ENCODE measurements at regions not wholly inside any gene's neighbourhood (a gene's known extent, or its start where the extent isn't known, plus 50 kb on each side); places are given as distances from the start of the nearest gene placed in this dataset.

DNA sequence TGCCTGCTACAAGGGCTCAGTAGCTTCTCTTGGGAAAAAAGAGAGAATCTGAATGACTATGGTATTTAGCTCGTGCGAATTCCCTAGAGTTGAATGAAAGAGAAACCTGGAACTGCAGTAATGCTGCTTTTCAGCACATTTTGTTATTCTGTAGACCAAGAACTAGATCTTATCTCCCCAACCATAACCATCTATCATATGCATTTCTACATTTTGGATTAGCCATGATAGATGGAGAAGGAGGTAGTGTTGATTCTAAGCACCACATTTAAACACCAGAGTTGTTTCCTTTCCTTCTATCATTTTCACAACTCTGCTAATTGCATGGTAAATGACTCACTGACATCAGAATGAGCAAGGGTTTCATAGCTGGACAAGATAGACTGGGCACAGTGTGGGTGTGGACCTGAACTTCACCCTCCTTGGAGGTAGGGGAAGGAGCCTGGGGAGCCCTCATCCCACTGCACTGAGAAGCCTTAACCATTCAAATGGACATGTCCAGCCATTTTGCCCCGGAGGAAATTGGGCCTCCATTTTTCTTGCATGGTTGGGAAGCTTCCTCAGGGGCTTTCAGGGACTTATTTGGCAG is 55.3 kb upstream of the BMPER start:
- TF ChIP-seq, protein P1, sequence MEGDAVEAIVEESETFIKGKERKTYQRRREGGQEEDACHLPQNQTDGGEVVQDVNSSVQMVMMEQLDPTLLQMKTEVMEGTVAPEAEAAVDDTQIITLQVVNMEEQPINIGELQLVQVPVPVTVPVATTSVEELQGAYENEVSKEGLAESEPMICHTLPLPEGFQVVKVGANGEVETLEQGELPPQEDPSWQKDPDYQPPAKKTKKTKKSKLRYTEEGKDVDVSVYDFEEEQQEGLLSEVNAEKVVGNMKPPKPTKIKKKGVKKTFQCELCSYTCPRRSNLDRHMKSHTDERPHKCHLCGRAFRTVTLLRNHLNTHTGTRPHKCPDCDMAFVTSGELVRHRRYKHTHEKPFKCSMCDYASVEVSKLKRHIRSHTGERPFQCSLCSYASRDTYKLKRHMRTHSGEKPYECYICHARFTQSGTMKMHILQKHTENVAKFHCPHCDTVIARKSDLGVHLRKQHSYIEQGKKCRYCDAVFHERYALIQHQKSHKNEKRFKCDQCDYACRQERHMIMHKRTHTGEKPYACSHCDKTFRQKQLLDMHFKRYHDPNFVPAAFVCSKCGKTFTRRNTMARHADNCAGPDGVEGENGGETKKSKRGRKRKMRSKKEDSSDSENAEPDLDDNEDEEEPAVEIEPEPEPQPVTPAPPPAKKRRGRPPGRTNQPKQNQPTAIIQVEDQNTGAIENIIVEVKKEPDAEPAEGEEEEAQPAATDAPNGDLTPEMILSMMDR (IDR thresholded peaks at IDR 0.05; ENCODE audit: low read depth, low read length) = no peak
- in situ Hi-C loops (cut with HindIII; ENCODE audit: low sequenced_read_pairs) = no loop called here
- no peak overlapping the region for H3K4me3 ChIP-seq (ENCODE audit: low read depth, low read length)
- DNase-seq (ENCODE audit: low read depth, low spot score) = no peak

DNA sequence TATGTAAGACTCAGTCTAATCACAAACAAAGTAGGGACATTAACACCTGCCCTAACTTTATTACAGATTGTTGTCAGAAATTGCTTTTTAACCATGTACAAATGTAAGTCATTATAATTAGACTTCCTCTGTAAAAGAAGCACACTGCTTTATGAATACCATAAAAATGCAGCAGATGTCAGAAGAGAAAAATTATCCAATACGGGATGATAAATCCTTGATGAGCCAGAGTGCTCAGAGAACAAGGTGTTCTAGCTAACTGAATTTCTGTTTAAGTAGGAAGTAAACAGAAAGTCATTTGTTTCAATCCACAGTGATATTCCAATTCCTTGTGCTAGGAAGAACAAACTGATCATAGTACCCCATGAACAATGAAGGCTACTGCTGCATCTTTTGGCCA is 54.6 kb upstream of the BMPER start:
- no peak for DNase-seq (ENCODE audit: low read depth, low spot score)
- in situ Hi-C loops (cut with HindIII; ENCODE audit: low sequenced_read_pairs) = no loop called here
- H3K4me3 ChIP-seq (ENCODE audit: low read depth, low read length) = no peak overlapping the region
- TF ChIP-seq, protein P1 (IDR thresholded peaks at IDR 0.05; ENCODE audit: low read depth, low read length) = no peak

DNA sequence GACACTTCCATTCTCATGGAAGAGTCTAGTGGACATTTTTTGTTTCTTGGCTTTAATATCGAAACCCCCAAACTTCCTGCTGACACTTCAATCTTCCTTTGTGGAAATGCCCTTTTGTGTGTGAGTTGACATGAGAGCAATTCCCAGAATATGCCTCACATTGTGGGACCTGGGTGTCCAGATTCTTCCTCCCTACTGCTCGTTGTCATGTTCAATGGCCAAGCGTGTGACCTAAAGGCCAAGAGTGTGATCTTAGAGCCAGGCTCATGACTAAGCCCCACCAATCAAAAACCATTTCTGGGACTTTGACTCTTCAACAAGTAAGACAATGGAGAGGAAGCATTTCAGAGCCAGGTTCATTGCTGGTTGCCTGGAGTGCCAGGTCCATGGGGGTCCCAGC is 52.5 kb upstream of the BMPER start:
- no peak overlapping the region for H3K4me3 ChIP-seq (ENCODE audit: low read depth, low read length)
- no peak for DNase-seq (ENCODE audit: low read depth, low spot score)
- in situ Hi-C loops (cut with HindIII; ENCODE audit: low sequenced_read_pairs) = no loop called here
- TF ChIP-seq, protein P1 (IDR thresholded peaks at IDR 0.05; ENCODE audit: low read depth, low read length) = no peak

DNA sequence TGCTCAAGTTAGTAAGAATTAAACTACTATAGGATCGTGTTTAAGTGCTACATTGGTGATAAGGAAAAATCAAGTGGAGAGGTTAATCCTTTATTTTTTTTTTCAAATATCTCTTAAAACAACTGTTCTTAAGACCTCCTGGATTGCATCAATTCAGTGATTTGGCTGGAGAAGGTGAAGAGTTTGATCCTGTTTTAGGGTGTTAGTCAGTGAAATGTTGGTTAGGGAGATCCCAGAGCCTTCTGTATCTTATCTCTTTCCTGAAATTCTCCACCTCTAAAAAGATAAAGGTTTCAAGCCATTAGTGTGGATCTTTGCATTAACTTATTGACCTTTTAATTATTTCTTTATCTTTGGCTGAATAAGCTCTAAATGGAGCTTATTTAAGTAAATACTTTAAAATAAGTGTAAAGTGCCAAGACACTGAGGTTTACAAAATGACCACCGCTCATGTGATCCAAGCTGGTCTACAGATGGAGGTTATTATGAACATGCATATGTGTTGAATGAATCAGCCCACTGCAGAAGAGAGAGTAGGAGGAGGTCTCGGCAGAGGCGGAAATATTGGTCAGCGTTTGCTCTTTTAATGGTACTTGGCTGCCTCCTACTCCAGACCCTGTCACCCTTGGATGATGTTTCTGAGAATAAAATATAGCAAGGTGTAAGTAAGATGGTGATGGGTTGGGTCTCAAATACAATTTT is 51.8 kb upstream of the BMPER start:
- TF ChIP-seq, protein P1 (IDR thresholded peaks at IDR 0.05; ENCODE audit: low read depth, low read length) = no peak
- peak; percentile 89 for DNase-seq (ENCODE audit: low read depth, low spot score)
- in situ Hi-C loops (cut with HindIII; ENCODE audit: low sequenced_read_pairs) = no loop called here
- no peak overlapping the region for H3K4me3 ChIP-seq (ENCODE audit: low read depth, low read length)

DNA sequence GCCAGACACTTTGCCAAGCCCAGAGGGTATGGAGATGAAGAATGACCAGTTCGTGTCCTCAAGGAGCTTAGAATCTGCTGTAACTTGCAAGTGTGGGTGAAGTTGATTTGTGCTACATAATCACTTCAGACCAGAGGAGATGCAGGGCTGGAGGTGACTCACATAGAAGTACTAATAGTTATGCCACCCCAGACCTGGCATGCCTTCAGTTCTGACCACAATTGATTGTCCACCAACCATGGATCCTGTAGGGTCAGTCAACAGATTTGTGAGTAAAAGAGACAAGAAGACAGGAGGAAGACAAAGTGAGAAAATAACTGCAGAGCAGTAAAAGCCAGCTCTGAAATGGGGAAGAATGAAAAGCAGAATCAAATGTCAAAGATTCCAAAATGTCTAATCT is 51.2 kb upstream of the BMPER start:
- in situ Hi-C loops (cut with HindIII; ENCODE audit: low sequenced_read_pairs) = no loop called here
- TF ChIP-seq, protein P1 (IDR thresholded peaks at IDR 0.05; ENCODE audit: low read depth, low read length) = no peak
- peak; percentile 84 for DNase-seq (ENCODE audit: low read depth, low spot score)
- H3K4me3 ChIP-seq (ENCODE audit: low read depth, low read length) = no peak overlapping the region

DNA sequence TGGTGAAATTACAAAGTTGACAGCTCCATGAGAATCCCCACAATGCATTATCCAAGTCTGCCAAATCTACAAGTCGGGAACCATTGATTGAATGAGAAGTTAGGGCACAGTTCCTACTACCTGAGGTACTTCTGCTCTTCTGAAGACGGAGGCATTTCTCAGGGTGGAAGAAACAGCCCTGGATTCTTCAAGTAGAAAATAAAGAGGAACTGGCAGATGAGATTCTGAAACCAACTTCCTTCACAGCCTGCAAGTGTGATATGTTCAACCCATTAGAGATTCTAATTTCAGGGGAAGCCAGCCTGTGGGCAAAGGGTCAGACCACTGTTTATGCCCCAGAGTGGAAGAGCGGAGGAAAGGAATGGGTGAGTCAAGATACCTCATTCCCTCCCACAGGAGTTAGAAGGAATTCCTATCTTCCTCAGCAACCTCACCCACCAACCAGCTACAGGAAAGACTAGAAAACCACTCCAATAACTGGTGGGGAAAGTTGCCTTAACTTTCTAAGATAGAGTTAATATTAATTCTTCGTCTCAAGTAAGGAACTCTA is 50.5 kb upstream of the BMPER start:
- H3K4me3 ChIP-seq (ENCODE audit: low read depth, low read length) = no peak overlapping the region
- in situ Hi-C loops (cut with HindIII; ENCODE audit: low sequenced_read_pairs) = no loop called here
- DNase-seq (ENCODE audit: low read depth, low spot score) = peak; percentile 81
- TF ChIP-seq, protein P1 (IDR thresholded peaks at IDR 0.05; ENCODE audit: low read depth, low read length) = no peak

Measured in astrocyte of the spinal cord (primary cell).